GM15510 (cell line): ENCODE measurements at regions not wholly inside any gene's neighbourhood (a gene's known extent, or its start where the extent isn't known, plus 50 kb on each side); places are given as distances from the start of the nearest gene placed in this dataset.

ENCODE experiments used
- POLR2A ChIP-seq: IDR thresholded peaks from 3 replicates; pipeline ENCODE4 v1.6.1; 2011; ENCODE audit warnings: borderline replicate concordance; ENCODE audit not compliant: insufficient read length; ENCODE audit errors: extremely low read depth

GRCh38 chr19:28744943-28745342 lies 468.0 kb downstream of the UQCRFS1 start:
- TF ChIP-seq POLR2A = no peak

- TF ChIP-seq POLR2A = no peak
Observed at GRCh38 chr19:28744014-28744413, 468.9 kb downstream of the UQCRFS1 start.

GRCh38 chr19:28737021-28737895 lies 475.7 kb downstream of the UQCRFS1 start:
- TF ChIP-seq POLR2A = no peak

- no peak for TF ChIP-seq POLR2A
Observed at GRCh38 chr19:28736528-28736927, 476.4 kb downstream of the UQCRFS1 start.

- TF ChIP-seq POLR2A = no peak
Observed at GRCh38 chr19:28731577-28731976, 481.4 kb downstream of the UQCRFS1 start.

GRCh38 chr19:28730791-28731512 lies 482.0 kb downstream of the UQCRFS1 start:
- TF ChIP-seq POLR2A = no peak

- no peak for TF ChIP-seq POLR2A
Observed at GRCh38 chr19:28727480-28728159, 485.3 kb downstream of the UQCRFS1 start.

GRCh38 chr19:28726533-28727479 lies 486.1 kb downstream of the UQCRFS1 start:
- TF ChIP-seq POLR2A = no peak

- no peak for TF ChIP-seq POLR2A
Observed at GRCh38 chr19:28718909-28719308, 494.0 kb downstream of the UQCRFS1 start.

GRCh38 chr19:28715157-28715556 lies 497.8 kb downstream of the UQCRFS1 start:
- no peak for TF ChIP-seq POLR2A

GRCh38 chr19:28711411-28711810 lies 501.5 kb downstream of the UQCRFS1 start:
- no peak for TF ChIP-seq POLR2A

GRCh38 chr19:28710278-28710677 lies 502.7 kb downstream of the UQCRFS1 start:
- no peak for TF ChIP-seq POLR2A

GRCh38 chr19:28706693-28707092 lies 506.3 kb downstream of the UQCRFS1 start:
- TF ChIP-seq POLR2A = no peak

GRCh38 chr19:28705008-28705407 lies 507.9 kb downstream of the UQCRFS1 start:
- no peak for TF ChIP-seq POLR2A
